Breast epithelium (tissue), 3 donors: ENCODE measurements at regions not wholly inside any gene's neighbourhood (a gene's known extent, or its start where the extent isn't known, plus 50 kb on each side); places are given as distances from the start of the nearest gene placed in this dataset.

Experiments
- POLR2A ChIP-seq: fragments of 450-650 bp; IDR thresholded peaks from one replicate; pipeline ENCODE4 v1.6.1; 2016; ENCODE audit warnings: antibody characterized with exemption, mild to moderate bottlenecking, moderate library complexity
- TF ChIP-seq, protein P1 (sequence below), 3 donors: fragments of 450-650 bp; IDR thresholded peaks; one replicate each; pipeline ENCODE4 v1.5.1; 2016 to 2017; ENCODE audit warnings: antibody characterized with exemption in 3 of 3, mild to moderate bottlenecking in 3 of 3, moderate library complexity in 3 of 3

DNA sequence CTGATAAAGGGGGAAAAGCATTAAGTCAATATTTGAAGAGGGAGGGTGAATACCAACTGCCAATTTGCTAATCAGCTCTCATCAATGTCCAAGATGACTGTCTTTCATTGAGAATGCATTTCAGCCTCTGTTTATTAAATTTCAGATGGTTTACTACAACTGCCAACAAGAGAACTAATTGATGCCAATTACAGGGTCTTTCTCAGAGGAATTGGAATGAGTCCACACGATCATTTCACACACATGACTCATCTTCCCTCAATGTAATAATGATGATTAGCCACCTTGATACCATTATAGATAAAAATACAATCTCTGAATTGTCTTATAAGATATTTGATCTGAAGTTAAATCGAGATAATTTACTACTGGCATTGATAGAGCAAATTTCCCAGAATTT, 1274.4 kb downstream of the ROBO2 start:
- TF ChIP-seq, protein P1, sequence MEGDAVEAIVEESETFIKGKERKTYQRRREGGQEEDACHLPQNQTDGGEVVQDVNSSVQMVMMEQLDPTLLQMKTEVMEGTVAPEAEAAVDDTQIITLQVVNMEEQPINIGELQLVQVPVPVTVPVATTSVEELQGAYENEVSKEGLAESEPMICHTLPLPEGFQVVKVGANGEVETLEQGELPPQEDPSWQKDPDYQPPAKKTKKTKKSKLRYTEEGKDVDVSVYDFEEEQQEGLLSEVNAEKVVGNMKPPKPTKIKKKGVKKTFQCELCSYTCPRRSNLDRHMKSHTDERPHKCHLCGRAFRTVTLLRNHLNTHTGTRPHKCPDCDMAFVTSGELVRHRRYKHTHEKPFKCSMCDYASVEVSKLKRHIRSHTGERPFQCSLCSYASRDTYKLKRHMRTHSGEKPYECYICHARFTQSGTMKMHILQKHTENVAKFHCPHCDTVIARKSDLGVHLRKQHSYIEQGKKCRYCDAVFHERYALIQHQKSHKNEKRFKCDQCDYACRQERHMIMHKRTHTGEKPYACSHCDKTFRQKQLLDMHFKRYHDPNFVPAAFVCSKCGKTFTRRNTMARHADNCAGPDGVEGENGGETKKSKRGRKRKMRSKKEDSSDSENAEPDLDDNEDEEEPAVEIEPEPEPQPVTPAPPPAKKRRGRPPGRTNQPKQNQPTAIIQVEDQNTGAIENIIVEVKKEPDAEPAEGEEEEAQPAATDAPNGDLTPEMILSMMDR (IDR thresholded peaks at IDR 0.05) = no peak
- no peak for TF ChIP-seq POLR2A
